ENCODE measurements at regions not wholly inside any gene's neighbourhood (a gene's known extent, or its start where the extent isn't known, plus 50 kb on each side); places are given as distances from the start of the nearest gene placed in this dataset.

DNA sequence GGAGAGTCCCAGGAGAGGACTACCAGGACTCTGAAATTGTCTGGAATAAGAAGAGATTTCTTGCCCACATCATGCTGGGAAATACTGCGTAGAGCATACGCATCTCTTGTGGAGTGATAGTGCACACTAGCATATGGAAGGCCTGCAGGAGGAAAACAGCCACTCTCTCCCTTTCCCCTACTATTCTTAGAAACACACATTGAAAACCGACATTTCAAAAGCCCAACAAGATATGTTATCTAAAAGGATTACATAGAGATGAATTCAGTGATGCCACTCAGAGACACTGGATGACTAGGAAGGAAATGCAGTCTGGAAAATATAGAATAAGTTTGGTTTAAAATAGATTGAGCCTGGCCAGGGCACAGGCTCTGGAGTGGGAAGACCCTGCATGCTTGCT is 388.7 kb upstream of the NBEA start:
- H3K9ac ChIP-seq (ENCODE audit: low read length) = no peak overlapping the region
- CTCF ChIA-PET = no interaction called here
- DNase-seq (ENCODE audit: low read depth, low spot score) (no peak), ATAC-seq (no peak)
- no peaks in the 10 kb centered on the region for H3K9me3 ChIP-seq (ENCODE audit: control insufficient read depth in 1 of 2, insufficient read depth in 1 of 2, low read depth in 1 of 2, low read length in 2 of 2)
- H4K20me1 ChIP-seq (ENCODE audit: insufficient read depth) = no peaks in the 10 kb centered on the region
- H2AFZ ChIP-seq (ENCODE audit: low read depth, low read length, poor library complexity, severe bottlenecking) = no peak overlapping the region
- H3K4me2 ChIP-seq (ENCODE audit: low read length) = no peak overlapping the region
- no TSS peak for BruUV-seq (replicated peaks)
- no peaks in the 10 kb centered on the region for H3K9me2 ChIP-seq (ENCODE audit: insufficient read depth)
- POLR2A ChIA-PET = no interaction called here
- intact Hi-C loops (cut with micrococcal nuclease) = no loop called here
- no peaks in the 10 kb centered on the region for H3K4me1 ChIP-seq (ENCODE audit: control insufficient read depth in 1 of 2, insufficient read depth in 2 of 2, low read length in 2 of 2)
- TF ChIP-seq SIN3A (IDR thresholded peaks at IDR 0.05; ENCODE audit: low read depth) (no peak), CEBPB (IDR thresholded peaks at IDR 0.05; ENCODE audit: low read depth) (no peak), POLR2AphosphoS5 (IDR thresholded peaks at IDR 0.05; ENCODE audit: low read depth, low read length) (no peak), SP1 (IDR thresholded peaks at IDR 0.05; ENCODE audit: low read depth) (no peak), ATF3 (IDR thresholded peaks at IDR 0.05) (no peak), ZNF274 (IDR thresholded peaks at IDR 0.05; ENCODE audit: low read depth, low read length) (no peak), YY1 (IDR thresholded peaks at IDR 0.05; ENCODE audit: extremely low read depth, insufficient replicate concordance, low read depth, low read length) (no peak)
- H3K36me3 ChIP-seq (ENCODE audit: control insufficient read depth in 1 of 2, insufficient read depth in 2 of 2, low read length in 2 of 2) = no peaks in the 10 kb centered on the region
- H3K4me3 ChIP-seq (replicated peaks in 1 of 2; ENCODE audit: low read depth in 1 of 2, low read length in 2 of 2) = no peak overlapping the region
- H3K79me2 ChIP-seq (ENCODE audit: insufficient read depth, low read length) = no peaks in the 10 kb centered on the region
- H3K27ac ChIP-seq (ENCODE audit: low read depth, low read length) = no peak overlapping the region
- RAD21 ChIA-PET (ENCODE audit: low non-redundant PET in 1 of 2, low total read pairs in 2 of 2, uncharacterized antibody in 2 of 2, unreplicated experiment in 2 of 2) = no interaction called here
- H3K27me3 ChIP-seq (ENCODE audit: insufficient read depth, low read length) = no peaks in the 10 kb centered on the region

- DNase-seq (ENCODE audit: low read depth, low spot score) (no peak), ATAC-seq (no peak)
- H3K79me2 ChIP-seq (ENCODE audit: insufficient read depth, low read length) = no peaks in the 10 kb centered on the region
- no peak overlapping the region for H3K4me2 ChIP-seq (ENCODE audit: low read length)
- H3K4me3 ChIP-seq (replicated peaks in 1 of 2; ENCODE audit: low read depth in 1 of 2, low read length in 2 of 2) = no peak overlapping the region
- ChIA-PET POLR2A (no interaction called here), CTCF (no interaction called here), RAD21 (ENCODE audit: low non-redundant PET in 1 of 2, low total read pairs in 2 of 2, uncharacterized antibody in 2 of 2, unreplicated experiment in 2 of 2) (no interaction called here)
- no peaks in the 10 kb centered on the region for H3K36me3 ChIP-seq (ENCODE audit: control insufficient read depth in 1 of 2, insufficient read depth in 2 of 2, low read length in 2 of 2)
- H3K27me3 ChIP-seq (ENCODE audit: insufficient read depth, low read length) = no peaks in the 10 kb centered on the region
- no peaks in the 10 kb centered on the region for H3K9me2 ChIP-seq (ENCODE audit: insufficient read depth)
- H3K9me3 ChIP-seq (ENCODE audit: control insufficient read depth in 1 of 2, insufficient read depth in 1 of 2, low read depth in 1 of 2, low read length in 2 of 2) = no peaks in the 10 kb centered on the region
- intact Hi-C loops (cut with micrococcal nuclease) = no loop called here
- H3K27ac ChIP-seq (ENCODE audit: low read depth, low read length) = no peak overlapping the region
- H3K4me1 ChIP-seq (ENCODE audit: control insufficient read depth in 1 of 2, insufficient read depth in 2 of 2, low read length in 2 of 2) = no peaks in the 10 kb centered on the region
- TF ChIP-seq EGR1 (IDR thresholded peaks at IDR 0.05; ENCODE audit: low read depth) (no peak), JUND (IDR thresholded peaks at IDR 0.05) (no peak)
- TF ChIP-seq, protein P1, sequence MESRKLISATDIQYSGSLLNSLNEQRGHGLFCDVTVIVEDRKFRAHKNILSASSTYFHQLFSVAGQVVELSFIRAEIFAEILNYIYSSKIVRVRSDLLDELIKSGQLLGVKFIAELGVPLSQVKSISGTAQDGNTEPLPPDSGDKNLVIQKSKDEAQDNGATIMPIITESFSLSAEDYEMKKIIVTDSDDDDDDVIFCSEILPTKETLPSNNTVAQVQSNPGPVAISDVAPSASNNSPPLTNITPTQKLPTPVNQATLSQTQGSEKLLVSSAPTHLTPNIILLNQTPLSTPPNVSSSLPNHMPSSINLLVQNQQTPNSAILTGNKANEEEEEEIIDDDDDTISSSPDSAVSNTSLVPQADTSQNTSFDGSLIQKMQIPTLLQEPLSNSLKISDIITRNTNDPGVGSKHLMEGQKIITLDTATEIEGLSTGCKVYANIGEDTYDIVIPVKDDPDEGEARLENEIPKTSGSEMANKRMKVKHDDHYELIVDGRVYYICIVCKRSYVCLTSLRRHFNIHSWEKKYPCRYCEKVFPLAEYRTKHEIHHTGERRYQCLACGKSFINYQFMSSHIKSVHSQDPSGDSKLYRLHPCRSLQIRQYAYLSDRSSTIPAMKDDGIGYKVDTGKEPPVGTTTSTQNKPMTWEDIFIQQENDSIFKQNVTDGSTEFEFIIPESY (IDR thresholded peaks at IDR 0.05; ENCODE audit: extremely low read depth, insufficient replicate concordance, low read length) = no peak
- H2AFZ ChIP-seq (ENCODE audit: low read depth, low read length, poor library complexity, severe bottlenecking) = no peak overlapping the region
- H4K20me1 ChIP-seq (ENCODE audit: insufficient read depth) = no peaks in the 10 kb centered on the region
- no TSS peak for BruUV-seq (replicated peaks)
- no peak overlapping the region for H3K9ac ChIP-seq (ENCODE audit: low read length)
Observed at GRCh38 chr13:34555988-34556387, 386.1 kb upstream of the NBEA start.
